HG03039 (cell line): ENCODE measurements at regions not wholly inside any gene's neighbourhood (a gene's known extent, or its start where the extent isn't known, plus 50 kb on each side); places are given as distances from the start of the nearest gene placed in this dataset.
A peak's percentile ranks its signal among the peaks of the same experiment; 100 is the strongest.
"Not testable (repeated sequence)": the region's sequence is repeated elsewhere in the genome, so short reads cannot be mapped to it uniquely, and the experiment has no call there.

Experiments
- ATAC-seq: cut with Tn5 transposase; IDR thresholded peaks from one replicate; pipeline ENCODE4 v1.9.1; 2021; ENCODE audit warnings: mild to moderate bottlenecking, moderate library complexity; ENCODE audit not compliant: unreplicated experiment

GRCh38 chr6:119749335-119749734 is 399.8 kb upstream of the MAN1A1 start:
- ATAC-seq, result no peak

- ATAC-seq, result not testable (repeated sequence)
Observed at GRCh38 chr6:119748535-119748934, 399.0 kb upstream of the MAN1A1 start.

- ATAC-seq, result peak; percentile 94
Observed at GRCh38 chr6:119742188-119742803, 392.7 kb upstream of the MAN1A1 start.

- no peak for ATAC-seq
Observed at GRCh38 chr6:119739769-119740168, 390.2 kb upstream of the MAN1A1 start.

GRCh38 chr6:119738425-119738824 is 388.9 kb upstream of the MAN1A1 start:
- no peak for ATAC-seq

- ATAC-seq, result no peak
Observed at GRCh38 chr6:119736296-119737021, 386.9 kb upstream of the MAN1A1 start.

GRCh38 chr6:119735530-119735929 is 386.0 kb upstream of the MAN1A1 start:
- no peak for ATAC-seq

- no peak for ATAC-seq
Observed at GRCh38 chr6:119734227-119734626, 384.7 kb upstream of the MAN1A1 start.

GRCh38 chr6:119728935-119729334 is 379.4 kb upstream of the MAN1A1 start:
- ATAC-seq, result peak; percentile 49

GRCh38 chr6:119728220-119728750 is 378.7 kb upstream of the MAN1A1 start:
- no peak for ATAC-seq

GRCh38 chr6:119727504-119728219 is 378.1 kb upstream of the MAN1A1 start:
- no peak for ATAC-seq

- ATAC-seq, result not testable (repeated sequence)
Observed at GRCh38 chr6:119726912-119727311, 377.4 kb upstream of the MAN1A1 start.

- no peak for ATAC-seq
Observed at GRCh38 chr6:119726086-119726485, 376.5 kb upstream of the MAN1A1 start.

GRCh38 chr6:119720160-119720559 is 370.6 kb upstream of the MAN1A1 start:
- ATAC-seq, result no peak

- ATAC-seq, result no peak
Observed at GRCh38 chr6:119717942-119718341, 368.4 kb upstream of the MAN1A1 start.

GRCh38 chr6:119716668-119717270 is 367.2 kb upstream of the MAN1A1 start:
- no peak for ATAC-seq

- ATAC-seq, result no peak
Observed at GRCh38 chr6:119713903-119714302, 364.3 kb upstream of the MAN1A1 start.

- ATAC-seq, result no peak
Observed at GRCh38 chr6:119686644-119687043, 337.1 kb upstream of the MAN1A1 start.

- no peak for ATAC-seq
Observed at GRCh38 chr6:119686240-119686639, 336.7 kb upstream of the MAN1A1 start.

GRCh38 chr6:119683671-119684070 is 334.1 kb upstream of the MAN1A1 start:
- ATAC-seq, result no peak

- no peak for ATAC-seq
Observed at GRCh38 chr6:119683031-119683430, 333.5 kb upstream of the MAN1A1 start.
